ENCODE measurements at regions not wholly inside any gene's neighbourhood (a gene's known extent, or its start where the extent isn't known, plus 50 kb on each side); places are given as distances from the start of the nearest gene placed in this dataset.
"Not testable (repeated sequence)": the region's sequence is repeated elsewhere in the genome, so short reads cannot be mapped to it uniquely, and the experiment has no call there.

GRCh38 chr3:176615826-176616225 is 581.5 kb downstream of the TBL1XR1 start:
- H3K4me1 ChIP-seq (ENCODE audit: insufficient read depth, low read length), result no peaks in the 10 kb centered on the region
- H3K36me3 ChIP-seq (ENCODE audit: insufficient read depth, low read length), result no peaks in the 10 kb centered on the region
- no peaks in the 10 kb centered on the region for H3K9me3 Mint-ChIP-seq (ENCODE audit: unreplicated experiment)
- TF ChIP-seq EZH2 (IDR thresholded peaks at IDR 0.05; ENCODE audit: insufficient read depth, low read length) (no peak), CTCF (IDR thresholded peaks at IDR 0.05; ENCODE audit: insufficient read depth, low read depth, low read length) (no peak)
- H3K4me2 ChIP-seq (ENCODE audit: low read length), result no peak overlapping the region
- no peak overlapping the region for H3K27ac Mint-ChIP-seq (ENCODE audit: unreplicated experiment)
- no peaks in the 10 kb centered on the region for H4K20me1 ChIP-seq (ENCODE audit: insufficient read depth, low read length)
- FAIRE-seq, result no peak
- H3K79me2 ChIP-seq (ENCODE audit: insufficient read depth, low read length), result no peaks in the 10 kb centered on the region
- H3K27ac ChIP-seq (ENCODE audit: low read depth, low read length), result no peak overlapping the region
- no peak overlapping the region for H2AFZ ChIP-seq (ENCODE audit: low read depth, low read length)
- no peaks in the 10 kb centered on the region for H3K36me3 Mint-ChIP-seq (ENCODE audit: low read depth, unreplicated experiment)
- H3K27me3 ChIP-seq (ENCODE audit: insufficient read depth, low read length), result no peaks in the 10 kb centered on the region
- no peak for DNase-seq (ENCODE audit: low read depth)
- H3K4me1 Mint-ChIP-seq (ENCODE audit: low read depth, unreplicated experiment), result peaks cover 3% of the 10 kb centered on the region
- no peaks in the 10 kb centered on the region for H3K27me3 Mint-ChIP-seq (ENCODE audit: low read depth, unreplicated experiment)
- no peak overlapping the region for H3K4me3 ChIP-seq (ENCODE audit: insufficient read depth, low read depth, low read length)
- H3K9me3 ChIP-seq (ENCODE audit: insufficient read depth, low read depth, low read length), result no peaks in the 10 kb centered on the region
- no peak overlapping the region for H3K4me3 Mint-ChIP-seq (ENCODE audit: unreplicated experiment)
- no peak overlapping the region for H3K9ac ChIP-seq (ENCODE audit: low read length)

- H3K27ac ChIP-seq (ENCODE audit: low read depth, low read length), result no peak overlapping the region
- H3K27me3 ChIP-seq (ENCODE audit: insufficient read depth, low read length), result no peaks in the 10 kb centered on the region
- no peaks in the 10 kb centered on the region for H4K20me1 ChIP-seq (ENCODE audit: insufficient read depth, low read length)
- peaks cover 3% of the 10 kb centered on the region for H3K4me1 Mint-ChIP-seq (ENCODE audit: low read depth, unreplicated experiment)
- H3K9me3 Mint-ChIP-seq (ENCODE audit: unreplicated experiment), result peaks cover 3% of the 10 kb centered on the region
- no peak overlapping the region for H3K4me3 Mint-ChIP-seq (ENCODE audit: unreplicated experiment)
- no peak overlapping the region for H3K4me3 ChIP-seq (ENCODE audit: insufficient read depth, low read depth, low read length)
- no peaks in the 10 kb centered on the region for H3K36me3 Mint-ChIP-seq (ENCODE audit: low read depth, unreplicated experiment)
- TF ChIP-seq EZH2 (IDR thresholded peaks at IDR 0.05; ENCODE audit: insufficient read depth, low read length) (no peak), CTCF (IDR thresholded peaks at IDR 0.05; ENCODE audit: insufficient read depth, low read depth, low read length) (no peak)
- H3K4me1 ChIP-seq (ENCODE audit: insufficient read depth, low read length), result no peaks in the 10 kb centered on the region
- no peak overlapping the region for H2AFZ ChIP-seq (ENCODE audit: low read depth, low read length)
- H3K36me3 ChIP-seq (ENCODE audit: insufficient read depth, low read length), result no peaks in the 10 kb centered on the region
- DNase-seq (ENCODE audit: low read depth) (no peak), FAIRE-seq (no peak)
- no peaks in the 10 kb centered on the region for H3K27me3 Mint-ChIP-seq (ENCODE audit: low read depth, unreplicated experiment)
- no peak overlapping the region for H3K4me2 ChIP-seq (ENCODE audit: low read length)
- H3K27ac Mint-ChIP-seq (ENCODE audit: unreplicated experiment), result no peak overlapping the region
- H3K9me3 ChIP-seq (ENCODE audit: insufficient read depth, low read depth, low read length), result no peaks in the 10 kb centered on the region
- no peak overlapping the region for H3K9ac ChIP-seq (ENCODE audit: low read length)
- no peaks in the 10 kb centered on the region for H3K79me2 ChIP-seq (ENCODE audit: insufficient read depth, low read length)
Observed at GRCh38 chr3:176611703-176612102, 585.6 kb downstream of the TBL1XR1 start.

GRCh38 chr3:176609361-176609760 is 587.9 kb downstream of the TBL1XR1 start:
- Histone ChIP-seq H3K9me3 (ENCODE audit: insufficient read depth, low read depth, low read length) (no peaks in the 10 kb centered on the region), H3K36me3 (ENCODE audit: insufficient read depth, low read length) (no peaks in the 10 kb centered on the region), H3K9ac (ENCODE audit: low read length) (no peak overlapping the region), H3K4me2 (ENCODE audit: low read length) (no peak overlapping the region), H3K4me1 (ENCODE audit: insufficient read depth, low read length) (no peaks in the 10 kb centered on the region), H3K27ac (ENCODE audit: low read depth, low read length) (no peak overlapping the region), H3K79me2 (ENCODE audit: insufficient read depth, low read length) (no peaks in the 10 kb centered on the region), H4K20me1 (ENCODE audit: insufficient read depth, low read length) (no peaks in the 10 kb centered on the region), H2AFZ (ENCODE audit: low read depth, low read length) (no peak overlapping the region), H3K27me3 (ENCODE audit: insufficient read depth, low read length) (no peaks in the 10 kb centered on the region), H3K4me3 (ENCODE audit: insufficient read depth, low read depth, low read length) (no peak overlapping the region)
- DNase-seq (ENCODE audit: low read depth), result no peak
- no peaks in the 10 kb centered on the region for H3K36me3 Mint-ChIP-seq (ENCODE audit: low read depth, unreplicated experiment)
- TF ChIP-seq CTCF (IDR thresholded peaks at IDR 0.05; ENCODE audit: insufficient read depth, low read depth, low read length) (no peak), EZH2 (IDR thresholded peaks at IDR 0.05; ENCODE audit: insufficient read depth, low read length) (no peak)
- no peak overlapping the region for H3K27ac Mint-ChIP-seq (ENCODE audit: unreplicated experiment)
- H3K27me3 Mint-ChIP-seq (ENCODE audit: low read depth, unreplicated experiment), result no peaks in the 10 kb centered on the region
- H3K4me3 Mint-ChIP-seq (ENCODE audit: unreplicated experiment), result no peak overlapping the region
- no peak for FAIRE-seq
- H3K9me3 Mint-ChIP-seq (ENCODE audit: unreplicated experiment), result peaks cover 3% of the 10 kb centered on the region
- H3K4me1 Mint-ChIP-seq (ENCODE audit: low read depth, unreplicated experiment), result peaks cover 3% of the 10 kb centered on the region

- H3K4me1 ChIP-seq (ENCODE audit: insufficient read depth, low read length); H3K27ac ChIP-seq (ENCODE audit: low read depth, low read length): not testable (repeated sequence)
Observed at GRCh38 chr3:176605553-176605952, 591.7 kb downstream of the TBL1XR1 start.

More at GRCh38 chr3:176605553-176605952, 591.7 kb downstream of the TBL1XR1 start:
- not testable (repeated sequence) for H3K79me2 ChIP-seq (ENCODE audit: insufficient read depth, low read length); H3K9ac ChIP-seq (ENCODE audit: low read length); H3K27me3 Mint-ChIP-seq (ENCODE audit: low read depth, unreplicated experiment); DNase-seq (ENCODE audit: low read depth); H3K4me2 ChIP-seq (ENCODE audit: low read length); H3K36me3 Mint-ChIP-seq (ENCODE audit: low read depth, unreplicated experiment); H3K4me1 Mint-ChIP-seq (ENCODE audit: low read depth, unreplicated experiment); FAIRE-seq; H3K9me3 ChIP-seq (ENCODE audit: insufficient read depth, low read depth, low read length); H4K20me1 ChIP-seq (ENCODE audit: insufficient read depth, low read length); H3K27ac Mint-ChIP-seq (ENCODE audit: unreplicated experiment); H3K27me3 ChIP-seq (ENCODE audit: insufficient read depth, low read length); H3K4me3 ChIP-seq (ENCODE audit: insufficient read depth, low read depth, low read length); H3K9me3 Mint-ChIP-seq (ENCODE audit: unreplicated experiment); H3K4me3 Mint-ChIP-seq (ENCODE audit: unreplicated experiment); H2AFZ ChIP-seq (ENCODE audit: low read depth, low read length); H3K36me3 ChIP-seq (ENCODE audit: insufficient read depth, low read length)

Data from astrocyte (in vitro differentiated cells and primary cell).